Muscle of leg (tissue), 3 donors: ENCODE measurements at regions not wholly inside any gene's neighbourhood (a gene's known extent, or its start where the extent isn't known, plus 50 kb on each side); places are given as distances from the start of the nearest gene placed in this dataset.

ENCODE experiments used
- DNase-seq: peaks from one replicate; pipeline ENCODE4 v3.0.0; 2013
- H3K27ac ChIP-seq: one replicate; pipeline ENCODE4 v1.5.1; 2013; ENCODE audit warnings: mild to moderate bottlenecking, low read length, control low read depth
- H3K27me3 ChIP-seq: one replicate; pipeline ENCODE4 v1.6.1; 2013; ENCODE audit warnings: low read length; ENCODE audit not compliant: control insufficient read depth, insufficient read depth
- H3K36me3 ChIP-seq: one replicate; pipeline ENCODE4 v1.6.1; 2013; ENCODE audit warnings: low read length; ENCODE audit not compliant: control insufficient read depth, insufficient read depth
- H3K4me1 ChIP-seq: one replicate; pipeline ENCODE4 v1.6.1; 2013; ENCODE audit warnings: low read length; ENCODE audit not compliant: control insufficient read depth, insufficient read depth
- H3K4me3 ChIP-seq: one replicate; pipeline ENCODE4 v1.5.1; 2013; ENCODE audit warnings: low read length, control low read depth
- H3K9me3 ChIP-seq: replicated peaks from 2 replicates; pipeline ENCODE4 v1.6.1; 2013; ENCODE audit warnings: low read depth, low read length; ENCODE audit not compliant: control insufficient read depth
- WGBS: methylation state at CpG from one replicate; pipeline ENCODE4 v1.1.5; 2013; ENCODE audit warnings: missing lambda C conversion rate; ENCODE audit not compliant: insufficient coverage; 5-methylcytosine and 5-hydroxymethylcytosine counted together

DNA sequence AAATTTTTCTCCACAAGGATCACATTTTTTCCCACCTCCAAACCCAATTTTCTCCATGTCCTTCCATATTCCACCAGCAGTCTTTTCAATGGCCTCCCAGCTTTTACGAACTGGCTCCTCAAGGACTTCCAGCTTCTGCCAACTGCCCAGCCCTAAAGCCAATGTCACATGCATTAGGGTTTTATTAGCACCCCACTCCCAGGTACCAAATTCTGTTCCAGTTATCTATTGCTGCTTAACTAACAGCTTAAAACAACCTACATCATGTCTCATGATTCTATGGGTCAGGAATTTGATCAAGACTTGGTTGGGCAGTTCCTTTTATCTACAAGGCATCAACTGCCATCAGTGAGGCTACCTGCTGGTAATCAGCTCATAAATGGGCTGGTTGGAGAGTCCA, 151.3 kb downstream of the SPTSSA start:
- Histone ChIP-seq H3K27ac (no peak overlapping the region), H3K9me3 (no peaks in the 10 kb centered on the region), H3K27me3 (no peaks in the 10 kb centered on the region), H3K4me1 (no peaks in the 10 kb centered on the region), H3K4me3 (no peak overlapping the region), H3K36me3 (no peaks in the 10 kb centered on the region)
- WGBS = 100% methylated on average over 1 of the region's 1 CpG
- DNase-seq = no peak

DNA sequence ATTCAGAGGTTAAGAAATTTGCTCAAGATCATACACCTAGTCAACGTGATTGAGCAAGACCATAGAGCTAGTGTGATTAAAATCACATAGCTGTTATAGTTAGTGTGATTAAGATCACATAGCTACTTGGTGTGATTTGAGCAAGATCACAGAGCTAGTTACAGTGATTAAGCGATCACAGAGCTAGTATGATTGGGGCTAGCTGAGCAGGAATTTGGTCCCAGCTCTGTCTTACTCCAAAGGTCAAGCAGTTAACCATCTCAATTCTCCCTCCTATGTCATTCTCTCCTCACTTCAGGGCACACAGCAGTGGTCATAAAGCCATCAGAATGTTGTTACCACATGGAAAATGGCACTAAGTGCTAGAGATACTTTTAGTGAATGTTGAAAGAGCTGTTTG, 158.2 kb downstream of the SPTSSA start:
- no peaks in the 10 kb centered on the region for H3K36me3 ChIP-seq
- no peaks in the 10 kb centered on the region for H3K27me3 ChIP-seq
- H3K4me1 ChIP-seq = peaks cover 11% of the 10 kb centered on the region
- no peak overlapping the region for H3K27ac ChIP-seq
- 60% methylated on average over 1 of the region's 2 CpGs for WGBS
- no peak overlapping the region for H3K4me3 ChIP-seq
- no peak for DNase-seq
- no peaks in the 10 kb centered on the region for H3K9me3 ChIP-seq

DNA sequence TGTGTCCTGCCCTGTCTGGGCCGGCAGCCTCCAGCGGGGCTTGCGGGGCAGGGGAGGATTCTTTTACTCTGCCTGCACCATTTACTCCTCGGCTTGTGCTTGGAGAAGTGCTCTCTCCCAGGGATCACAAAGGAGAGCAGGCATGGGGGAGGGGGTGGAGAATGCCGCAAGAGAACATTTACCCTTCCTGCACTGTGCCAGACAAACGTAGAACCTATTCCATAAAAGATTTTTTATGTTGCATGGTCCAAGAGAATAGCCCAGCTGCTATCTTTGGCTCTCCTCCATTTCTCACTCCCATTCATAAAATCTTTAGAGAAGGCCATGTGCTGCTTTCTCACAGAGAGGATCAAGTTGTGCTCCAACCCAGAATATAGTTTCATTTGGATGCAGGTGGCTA, 159.4 kb downstream of the SPTSSA start:
- H3K27ac ChIP-seq = peak overlapping the region; percentile 55
- no peaks in the 10 kb centered on the region for H3K27me3 ChIP-seq
- peaks cover 15% of the 10 kb centered on the region for H3K4me1 ChIP-seq
- H3K9me3 ChIP-seq = no peaks in the 10 kb centered on the region
- peak; percentile 91 for DNase-seq
- WGBS = 10% methylated on average over 2 of the region's 6 CpGs
- H3K4me3 ChIP-seq = no peak overlapping the region
- H3K36me3 ChIP-seq = no peaks in the 10 kb centered on the region

DNA sequence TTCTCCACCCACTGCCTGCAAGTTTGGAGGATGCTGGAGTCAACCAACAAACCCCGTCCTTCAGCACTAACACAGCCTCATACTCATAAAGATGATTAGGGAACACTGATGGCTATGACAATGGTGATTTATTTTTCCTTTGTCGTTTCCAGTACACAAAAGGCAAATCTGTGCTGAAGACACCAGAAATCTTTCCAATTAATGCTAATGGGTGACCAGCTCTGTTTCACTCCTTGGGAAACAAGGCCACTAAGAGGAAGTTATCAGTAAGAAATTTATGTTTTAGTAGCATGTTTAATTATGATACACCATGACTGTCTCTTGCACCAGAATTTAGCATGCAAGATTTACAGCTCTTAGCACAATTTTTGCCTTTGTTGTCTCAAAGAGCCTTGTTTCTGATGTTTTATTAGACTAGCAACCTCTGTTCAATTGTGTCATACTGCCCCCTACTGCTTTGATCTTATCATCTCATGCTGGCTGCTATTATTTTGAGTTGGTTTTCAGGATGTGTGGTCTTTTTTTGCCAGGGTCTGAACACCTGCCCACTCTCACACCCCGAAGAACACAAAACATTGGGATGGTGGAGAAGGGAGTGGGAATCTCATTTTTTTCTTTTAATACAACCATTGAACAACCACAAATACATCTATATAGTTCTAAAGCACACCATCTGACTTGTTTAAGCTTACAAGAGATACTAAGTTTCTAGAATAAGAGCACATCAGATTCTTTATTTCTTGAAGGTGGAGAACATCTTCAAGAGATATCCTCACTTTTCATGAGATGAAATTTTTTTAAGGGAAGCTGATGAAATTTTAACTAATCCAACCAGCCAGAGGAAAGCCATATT, 160.9 kb downstream of the SPTSSA start:
- no peaks in the 10 kb centered on the region for H3K9me3 ChIP-seq
- H3K36me3 ChIP-seq = no peaks in the 10 kb centered on the region
- H3K4me3 ChIP-seq = no peak overlapping the region
- no peaks in the 10 kb centered on the region for H3K27me3 ChIP-seq
- WGBS = no CpG with 5 or more reads among the region's 3 CpGs
- H3K27ac ChIP-seq = no peak overlapping the region
- H3K4me1 ChIP-seq = peaks cover 15% of the 10 kb centered on the region
- peak; percentile 65 for DNase-seq

DNA sequence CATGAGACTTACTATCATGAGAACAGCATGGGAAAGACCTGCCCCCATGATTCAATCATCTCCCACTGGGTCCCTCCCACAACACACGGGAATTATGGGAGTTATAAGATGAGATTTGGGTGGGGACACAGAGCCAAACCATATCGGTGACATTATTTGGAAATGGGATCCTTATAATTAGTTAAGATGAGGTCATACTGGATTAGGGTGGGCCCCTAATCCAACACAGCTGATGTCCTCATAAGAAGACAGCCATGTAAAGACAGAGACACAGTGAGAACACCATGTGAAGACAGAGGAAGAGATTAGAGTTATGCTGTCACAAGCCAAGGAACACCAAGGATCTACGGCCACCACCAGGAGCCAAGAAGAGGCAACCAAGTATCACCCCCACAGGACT, 161.7 kb downstream of the SPTSSA start:
- H3K36me3 ChIP-seq = no peaks in the 10 kb centered on the region
- no CpG with 5 or more reads among the region's 3 CpGs for WGBS
- H3K9me3 ChIP-seq = no peaks in the 10 kb centered on the region

DNA sequence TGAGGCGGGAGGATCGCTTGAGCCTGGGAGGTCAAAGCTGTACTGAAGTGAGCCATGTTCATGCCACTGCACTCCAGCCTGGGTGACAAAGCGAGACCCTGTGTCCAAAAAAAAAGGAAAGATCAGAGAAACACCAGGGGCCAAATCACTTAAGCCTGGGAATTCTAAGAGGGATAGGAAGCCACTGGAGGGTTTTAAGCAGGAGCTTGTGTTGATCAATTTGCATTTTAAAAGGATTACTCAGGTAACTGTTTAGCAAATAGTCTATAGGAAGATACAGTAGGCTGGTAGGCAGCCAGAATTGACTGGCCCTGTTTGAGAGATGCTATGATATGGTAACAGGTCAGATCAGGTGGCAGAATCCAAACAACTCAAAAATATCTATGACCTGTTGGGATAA, 162.7 kb downstream of the SPTSSA start:
- Histone ChIP-seq H3K27me3 (no peaks in the 10 kb centered on the region), H3K36me3 (no peaks in the 10 kb centered on the region), H3K27ac (no peak overlapping the region), H3K4me1 (peaks cover 15% of the 10 kb centered on the region), H3K4me3 (no peak overlapping the region), H3K9me3 (no peaks in the 10 kb centered on the region)
- no peak for DNase-seq
- WGBS = 100% methylated on average over 1 of the region's 3 CpGs

More for the DNA sequence above, 161.7 kb downstream of the SPTSSA start:
- no peaks in the 10 kb centered on the region for H3K27me3 ChIP-seq
- no peak overlapping the region for H3K27ac ChIP-seq
- DNase-seq = no peak
- no peak overlapping the region for H3K4me3 ChIP-seq
- peaks cover 15% of the 10 kb centered on the region for H3K4me1 ChIP-seq

DNA sequence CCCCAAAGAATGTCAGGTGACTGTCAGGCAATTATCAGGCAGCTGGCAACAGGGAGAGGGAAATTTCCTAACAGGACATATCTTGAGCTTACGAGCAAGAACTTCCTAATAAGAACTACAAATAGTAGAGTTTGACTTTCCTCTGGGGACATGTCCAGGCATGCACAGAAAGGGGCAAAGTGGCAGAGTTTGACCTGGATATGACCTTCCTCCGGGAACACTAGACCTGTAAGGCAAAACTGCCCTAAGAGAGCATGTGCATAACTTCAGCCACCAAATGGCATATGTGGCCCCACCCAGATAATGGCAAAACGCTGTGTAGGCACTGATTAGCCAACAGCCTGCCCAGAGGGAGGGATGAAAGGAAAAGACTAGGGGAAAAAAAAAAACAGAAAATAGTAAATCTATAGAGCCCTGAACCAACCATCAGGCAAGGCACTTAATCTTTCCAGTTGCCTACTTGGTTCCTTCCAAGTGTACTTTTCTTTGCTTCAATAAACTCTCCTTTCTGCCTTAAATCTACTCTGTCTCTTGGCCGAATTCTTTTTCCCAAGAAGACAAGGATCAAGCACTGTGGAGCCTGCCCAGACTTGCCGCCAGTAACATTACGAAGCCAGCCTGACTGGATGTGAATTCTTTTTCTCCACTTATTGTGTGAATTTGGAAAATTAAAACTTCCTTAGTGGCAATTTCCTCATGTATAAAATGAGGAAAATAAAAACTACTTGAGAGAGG, 164.1 kb downstream of the SPTSSA start:
- Histone ChIP-seq H3K4me3 (no peak overlapping the region), H3K27me3 (no peaks in the 10 kb centered on the region), H3K36me3 (no peaks in the 10 kb centered on the region), H3K9me3 (no peaks in the 10 kb centered on the region), H3K4me1 (peaks cover 12% of the 10 kb centered on the region), H3K27ac (no peak overlapping the region)
- 50% methylated on average over 1 of the region's 6 CpGs for WGBS
- no peak for DNase-seq

DNA sequence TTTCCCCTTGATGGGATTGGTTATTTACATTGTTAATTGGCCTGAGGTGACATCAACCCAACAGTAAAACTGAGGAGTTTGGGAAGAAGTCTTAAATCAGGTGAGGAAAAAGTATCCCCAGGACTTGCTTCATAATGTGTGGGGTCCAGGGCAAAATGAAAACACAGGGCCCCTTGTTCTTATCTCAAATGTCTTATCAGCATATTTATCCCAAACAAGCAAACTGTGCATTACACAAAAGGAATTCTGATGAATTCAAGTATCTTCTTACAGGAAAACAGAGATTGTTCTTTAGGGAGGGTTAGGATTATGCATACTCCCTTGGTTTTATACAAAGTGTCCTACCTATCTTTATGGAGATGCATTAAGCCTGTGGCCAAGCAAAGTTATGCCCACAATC, 178.4 kb downstream of the SPTSSA start:
- Histone ChIP-seq H3K27ac (no peak overlapping the region), H3K9me3 (no peaks in the 10 kb centered on the region), H3K4me1 (no peaks in the 10 kb centered on the region), H3K27me3 (no peaks in the 10 kb centered on the region), H3K4me3 (no peak overlapping the region), H3K36me3 (no peaks in the 10 kb centered on the region)
- no peak for DNase-seq

DNA sequence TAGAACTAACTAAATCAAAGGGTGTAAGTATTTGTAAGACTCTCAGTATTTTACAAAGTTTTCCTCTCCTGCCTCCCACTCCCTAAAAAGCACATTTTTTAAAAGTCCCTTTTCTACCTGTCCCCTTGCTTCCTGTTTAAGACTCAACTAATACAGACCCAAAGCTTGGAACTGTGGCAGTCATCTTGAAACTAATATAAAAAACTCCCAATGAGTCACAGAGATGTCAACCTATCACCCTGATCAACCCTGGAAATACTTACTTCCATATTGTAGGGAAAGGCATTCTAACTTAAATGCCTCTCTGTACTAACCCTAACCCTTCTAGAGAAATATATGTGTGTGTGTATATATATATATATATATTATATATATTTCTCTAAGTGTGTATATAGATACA, 184.8 kb downstream of the SPTSSA start:
- Histone ChIP-seq H3K9me3 (no peaks in the 10 kb centered on the region), H3K27me3 (no peaks in the 10 kb centered on the region), H3K4me1 (peaks cover 3% of the 10 kb centered on the region), H3K4me3 (no peak overlapping the region), H3K36me3 (no peaks in the 10 kb centered on the region), H3K27ac (no peak overlapping the region)
- DNase-seq = no peak

DNA sequence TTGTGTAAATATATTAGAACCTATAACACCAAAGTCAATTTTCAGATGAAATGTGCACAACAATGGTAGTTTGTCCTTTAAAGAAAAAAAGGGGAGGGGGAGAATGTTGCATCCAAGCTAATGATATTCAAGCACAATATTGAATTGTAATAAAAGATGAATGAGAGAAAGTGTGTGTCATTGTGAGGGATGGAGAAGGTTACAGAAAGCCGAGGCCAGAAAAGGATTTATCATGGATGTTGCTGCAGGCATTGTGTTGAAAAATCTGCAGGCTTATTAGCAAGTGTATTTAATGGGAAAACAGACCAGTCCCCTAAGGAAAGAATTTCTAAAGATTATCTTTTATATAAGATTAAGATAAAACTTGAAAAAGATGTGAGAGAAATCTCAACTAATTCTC, 186.5 kb downstream of the SPTSSA start:
- Histone ChIP-seq H3K27me3 (no peaks in the 10 kb centered on the region), H3K36me3 (no peaks in the 10 kb centered on the region), H3K4me1 (peaks cover 3% of the 10 kb centered on the region), H3K27ac (no peak overlapping the region), H3K9me3 (no peaks in the 10 kb centered on the region), H3K4me3 (no peak overlapping the region)
- no peak for DNase-seq
- no CpG with 5 or more reads among the region's 1 CpG for WGBS
